ENCODE measurements at regions not wholly inside any gene's neighbourhood (a gene's known extent, or its start where the extent isn't known, plus 50 kb on each side); places are given as distances from the start of the nearest gene placed in this dataset.

DNA sequence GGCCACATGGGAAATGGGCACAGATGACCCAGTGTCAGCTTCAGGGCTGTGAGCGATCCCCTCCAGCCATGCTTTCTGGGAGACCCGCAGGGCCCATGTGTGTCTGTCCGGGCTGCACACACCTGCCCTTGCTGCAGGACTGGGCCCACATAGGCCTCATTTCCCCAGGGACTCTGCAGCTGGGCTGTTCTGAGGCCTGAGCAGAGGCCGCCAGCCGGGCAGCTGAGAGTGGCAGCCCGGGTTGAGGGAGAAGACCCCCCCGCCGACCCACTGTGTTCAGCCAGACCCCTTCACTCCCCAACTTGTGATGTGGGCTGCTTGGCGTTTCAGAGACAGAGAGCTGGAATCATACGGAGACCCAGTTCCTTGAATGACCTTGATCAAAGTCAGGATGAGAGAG is 50.1 kb upstream of the DPYSL4 start:
- ChIA-PET POLR2A (no interaction called here), CTCF (interaction anchor here (0.7 to 1.1 kb wide), 2 partner anchors 113 to 114 kb away, joined by 3 read pairs; no protein-coding TSS in a partner anchor)
- Histone ChIP-seq H3K27ac (ENCODE audit: low read depth in 2 of 2, low read length in 1 of 2) (no peak overlapping the region), H3K79me2 (ENCODE audit: insufficient read depth) (no peaks in the 10 kb centered on the region), H3K4me2 (no peak overlapping the region), H3K9ac (no peak overlapping the region), H3K9me2 (no peaks in the 10 kb centered on the region), H3K36me3 (replicated peaks in 1 of 2; ENCODE audit: control insufficient read depth in 1 of 2, insufficient read depth in 2 of 2, low read length in 1 of 2) (no peaks in the 10 kb centered on the region), H3K9me3 (no peaks in the 10 kb centered on the region), H3K4me1 (ENCODE audit: control insufficient read depth in 1 of 2, insufficient read depth in 2 of 2, low read depth in 1 of 2, low read length in 1 of 2) (peaks cover 0 to 12% of the 10 kb centered on the region in 2 experiments; a peak in 1 of 4 replicates), H2AFZ (ENCODE audit: low read depth) (no peak overlapping the region), H4K20me1 (ENCODE audit: insufficient read depth) (no peaks in the 10 kb centered on the region), H3F3A (replicated peaks; ENCODE audit: insufficient read depth) (no peaks in the 10 kb centered on the region), H3K27me3 (ENCODE audit: insufficient read depth) (no peaks in the 10 kb centered on the region), H3K4me3 (ENCODE audit: low read depth in 2 of 2, low read length in 1 of 2) (no peak overlapping the region)
- 48% methylated on average over 9 of the region's 10 CpGs for WGBS (ENCODE audit: low lambda C conversion rate)
- TF ChIP-seq YY1 (IDR thresholded peaks at IDR 0.05; ENCODE audit: low read depth) (no peak), FOXM1 (IDR thresholded peaks at IDR 0.05; ENCODE audit: low read depth) (no peak), CTCF (IDR thresholded peaks at IDR 0.05) (no peak), TCF12 (IDR thresholded peaks at IDR 0.05) (no peak), MEF2A (IDR thresholded peaks at IDR 0.05; ENCODE audit: borderline replicate concordance, low read depth) (no peak)
- TF ChIP-seq, protein P1, sequence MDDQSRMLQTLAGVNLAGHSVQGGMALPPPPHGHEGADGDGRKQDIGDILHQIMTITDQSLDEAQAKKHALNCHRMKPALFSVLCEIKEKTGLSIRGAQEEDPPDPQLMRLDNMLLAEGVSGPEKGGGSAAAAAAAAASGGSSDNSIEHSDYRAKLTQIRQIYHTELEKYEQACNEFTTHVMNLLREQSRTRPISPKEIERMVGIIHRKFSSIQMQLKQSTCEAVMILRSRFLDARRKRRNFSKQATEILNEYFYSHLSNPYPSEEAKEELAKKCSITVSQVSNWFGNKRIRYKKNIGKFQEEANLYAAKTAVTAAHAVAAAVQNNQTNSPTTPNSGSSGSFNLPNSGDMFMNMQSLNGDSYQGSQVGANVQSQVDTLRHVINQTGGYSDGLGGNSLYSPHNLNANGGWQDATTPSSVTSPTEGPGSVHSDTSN (IDR thresholded peaks at IDR 0.05) = no peak
- TF ChIP-seq, protein P2, sequence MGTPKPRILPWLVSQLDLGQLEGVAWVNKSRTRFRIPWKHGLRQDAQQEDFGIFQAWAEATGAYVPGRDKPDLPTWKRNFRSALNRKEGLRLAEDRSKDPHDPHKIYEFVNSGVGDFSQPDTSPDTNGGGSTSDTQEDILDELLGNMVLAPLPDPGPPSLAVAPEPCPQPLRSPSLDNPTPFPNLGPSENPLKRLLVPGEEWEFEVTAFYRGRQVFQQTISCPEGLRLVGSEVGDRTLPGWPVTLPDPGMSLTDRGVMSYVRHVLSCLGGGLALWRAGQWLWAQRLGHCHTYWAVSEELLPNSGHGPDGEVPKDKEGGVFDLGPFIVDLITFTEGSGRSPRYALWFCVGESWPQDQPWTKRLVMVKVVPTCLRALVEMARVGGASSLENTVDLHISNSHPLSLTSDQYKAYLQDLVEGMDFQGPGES (IDR thresholded peaks at IDR 0.05; ENCODE audit: low read depth, low read length) = no peak
- DNase-seq = no peak

All from SK-N-SH (cell line).